PFSK-1 (cell line): ENCODE measurements at regions not wholly inside any gene's neighbourhood (a gene's known extent, or its start where the extent isn't known, plus 50 kb on each side); places are given as distances from the start of the nearest gene placed in this dataset.

Experiments used
- POLR2AphosphoS5 ChIP-seq: IDR thresholded peaks from 2 replicates; pipeline ENCODE4 v1.6.1; 2012; ENCODE audit warnings: low read depth, mild to moderate bottlenecking, control low read depth, low read length, moderate library complexity
- SIN3A ChIP-seq: IDR thresholded peaks from 2 replicates; pipeline ENCODE4 v1.6.1; 2012; ENCODE audit warnings: mild to moderate bottlenecking, low read length, moderate library complexity, borderline replicate concordance; ENCODE audit not compliant: insufficient read depth
- TAF1 ChIP-seq: IDR thresholded peaks from 2 replicates; pipeline ENCODE4 v1.6.1; 2012; ENCODE audit warnings: low read length, control low read depth, borderline replicate concordance; ENCODE audit not compliant: insufficient read depth
- TF ChIP-seq, protein P1 (sequence below), 2 experiments: IDR thresholded peaks; 2 replicates each; pipeline versions ENCODE4 v1.6.1 to v1.8.0; 2011 to 2012; ENCODE audit warnings: low read depth in 2 of 2, low read length in 2 of 2, control low read depth in 1 of 2, inconsistent platforms in 1 of 2, mild to moderate bottlenecking in 1 of 2, moderate library complexity in 1 of 2; ENCODE audit not compliant: insufficient read depth in 1 of 2

- no peak for TF ChIP-seq POLR2AphosphoS5
- TF ChIP-seq, protein P1, sequence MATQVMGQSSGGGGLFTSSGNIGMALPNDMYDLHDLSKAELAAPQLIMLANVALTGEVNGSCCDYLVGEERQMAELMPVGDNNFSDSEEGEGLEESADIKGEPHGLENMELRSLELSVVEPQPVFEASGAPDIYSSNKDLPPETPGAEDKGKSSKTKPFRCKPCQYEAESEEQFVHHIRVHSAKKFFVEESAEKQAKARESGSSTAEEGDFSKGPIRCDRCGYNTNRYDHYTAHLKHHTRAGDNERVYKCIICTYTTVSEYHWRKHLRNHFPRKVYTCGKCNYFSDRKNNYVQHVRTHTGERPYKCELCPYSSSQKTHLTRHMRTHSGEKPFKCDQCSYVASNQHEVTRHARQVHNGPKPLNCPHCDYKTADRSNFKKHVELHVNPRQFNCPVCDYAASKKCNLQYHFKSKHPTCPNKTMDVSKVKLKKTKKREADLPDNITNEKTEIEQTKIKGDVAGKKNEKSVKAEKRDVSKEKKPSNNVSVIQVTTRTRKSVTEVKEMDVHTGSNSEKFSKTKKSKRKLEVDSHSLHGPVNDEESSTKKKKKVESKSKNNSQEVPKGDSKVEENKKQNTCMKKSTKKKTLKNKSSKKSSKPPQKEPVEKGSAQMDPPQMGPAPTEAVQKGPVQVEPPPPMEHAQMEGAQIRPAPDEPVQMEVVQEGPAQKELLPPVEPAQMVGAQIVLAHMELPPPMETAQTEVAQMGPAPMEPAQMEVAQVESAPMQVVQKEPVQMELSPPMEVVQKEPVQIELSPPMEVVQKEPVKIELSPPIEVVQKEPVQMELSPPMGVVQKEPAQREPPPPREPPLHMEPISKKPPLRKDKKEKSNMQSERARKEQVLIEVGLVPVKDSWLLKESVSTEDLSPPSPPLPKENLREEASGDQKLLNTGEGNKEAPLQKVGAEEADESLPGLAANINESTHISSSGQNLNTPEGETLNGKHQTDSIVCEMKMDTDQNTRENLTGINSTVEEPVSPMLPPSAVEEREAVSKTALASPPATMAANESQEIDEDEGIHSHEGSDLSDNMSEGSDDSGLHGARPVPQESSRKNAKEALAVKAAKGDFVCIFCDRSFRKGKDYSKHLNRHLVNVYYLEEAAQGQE (IDR thresholded peaks at IDR 0.05; ENCODE audit: insufficient read depth in 1 of 2, low read depth in 2 of 2, low read length in 2 of 2) = no peak
- TF ChIP-seq SIN3A = no peak
- no peak for TF ChIP-seq TAF1
Observed at GRCh38 chr3:162996368-162996767, 1499.8 kb downstream of the OTOL1 start.
